ENCODE measurements at regions not wholly inside any gene's neighbourhood (a gene's known extent, or its start where the extent isn't known, plus 50 kb on each side); places are given as distances from the start of the nearest gene placed in this dataset.

DNA sequence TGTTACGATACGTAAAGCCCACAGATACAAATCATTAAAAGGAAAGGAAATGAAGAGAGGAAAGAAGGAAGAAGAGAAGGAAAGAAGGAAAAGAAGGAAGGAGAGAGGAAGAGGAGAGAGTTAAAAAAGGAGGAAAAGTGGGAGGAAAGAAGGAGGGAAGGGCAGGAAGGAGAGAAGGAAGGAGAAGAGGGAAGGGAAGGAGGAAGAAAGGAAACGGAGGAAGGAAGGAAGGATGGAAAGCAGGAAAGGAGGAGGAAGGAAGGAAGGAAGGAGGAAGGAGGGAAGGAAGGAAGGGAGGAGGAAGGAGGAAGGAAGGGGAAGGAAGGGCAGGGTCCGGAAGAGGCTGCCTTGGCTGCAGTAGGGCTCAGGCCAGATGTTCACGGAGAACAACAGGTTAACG, 95.2 kb downstream of the ENGASE start:
- TF ChIP-seq RAD21 (conservative IDR thresholded peaks at IDR 0.05) = no peak
- TF ChIP-seq, protein P1, sequence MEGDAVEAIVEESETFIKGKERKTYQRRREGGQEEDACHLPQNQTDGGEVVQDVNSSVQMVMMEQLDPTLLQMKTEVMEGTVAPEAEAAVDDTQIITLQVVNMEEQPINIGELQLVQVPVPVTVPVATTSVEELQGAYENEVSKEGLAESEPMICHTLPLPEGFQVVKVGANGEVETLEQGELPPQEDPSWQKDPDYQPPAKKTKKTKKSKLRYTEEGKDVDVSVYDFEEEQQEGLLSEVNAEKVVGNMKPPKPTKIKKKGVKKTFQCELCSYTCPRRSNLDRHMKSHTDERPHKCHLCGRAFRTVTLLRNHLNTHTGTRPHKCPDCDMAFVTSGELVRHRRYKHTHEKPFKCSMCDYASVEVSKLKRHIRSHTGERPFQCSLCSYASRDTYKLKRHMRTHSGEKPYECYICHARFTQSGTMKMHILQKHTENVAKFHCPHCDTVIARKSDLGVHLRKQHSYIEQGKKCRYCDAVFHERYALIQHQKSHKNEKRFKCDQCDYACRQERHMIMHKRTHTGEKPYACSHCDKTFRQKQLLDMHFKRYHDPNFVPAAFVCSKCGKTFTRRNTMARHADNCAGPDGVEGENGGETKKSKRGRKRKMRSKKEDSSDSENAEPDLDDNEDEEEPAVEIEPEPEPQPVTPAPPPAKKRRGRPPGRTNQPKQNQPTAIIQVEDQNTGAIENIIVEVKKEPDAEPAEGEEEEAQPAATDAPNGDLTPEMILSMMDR (IDR thresholded peaks at IDR 0.05; ENCODE audit: poor library complexity, severe bottlenecking) = no peak
- TF ChIP-seq, protein P2, sequence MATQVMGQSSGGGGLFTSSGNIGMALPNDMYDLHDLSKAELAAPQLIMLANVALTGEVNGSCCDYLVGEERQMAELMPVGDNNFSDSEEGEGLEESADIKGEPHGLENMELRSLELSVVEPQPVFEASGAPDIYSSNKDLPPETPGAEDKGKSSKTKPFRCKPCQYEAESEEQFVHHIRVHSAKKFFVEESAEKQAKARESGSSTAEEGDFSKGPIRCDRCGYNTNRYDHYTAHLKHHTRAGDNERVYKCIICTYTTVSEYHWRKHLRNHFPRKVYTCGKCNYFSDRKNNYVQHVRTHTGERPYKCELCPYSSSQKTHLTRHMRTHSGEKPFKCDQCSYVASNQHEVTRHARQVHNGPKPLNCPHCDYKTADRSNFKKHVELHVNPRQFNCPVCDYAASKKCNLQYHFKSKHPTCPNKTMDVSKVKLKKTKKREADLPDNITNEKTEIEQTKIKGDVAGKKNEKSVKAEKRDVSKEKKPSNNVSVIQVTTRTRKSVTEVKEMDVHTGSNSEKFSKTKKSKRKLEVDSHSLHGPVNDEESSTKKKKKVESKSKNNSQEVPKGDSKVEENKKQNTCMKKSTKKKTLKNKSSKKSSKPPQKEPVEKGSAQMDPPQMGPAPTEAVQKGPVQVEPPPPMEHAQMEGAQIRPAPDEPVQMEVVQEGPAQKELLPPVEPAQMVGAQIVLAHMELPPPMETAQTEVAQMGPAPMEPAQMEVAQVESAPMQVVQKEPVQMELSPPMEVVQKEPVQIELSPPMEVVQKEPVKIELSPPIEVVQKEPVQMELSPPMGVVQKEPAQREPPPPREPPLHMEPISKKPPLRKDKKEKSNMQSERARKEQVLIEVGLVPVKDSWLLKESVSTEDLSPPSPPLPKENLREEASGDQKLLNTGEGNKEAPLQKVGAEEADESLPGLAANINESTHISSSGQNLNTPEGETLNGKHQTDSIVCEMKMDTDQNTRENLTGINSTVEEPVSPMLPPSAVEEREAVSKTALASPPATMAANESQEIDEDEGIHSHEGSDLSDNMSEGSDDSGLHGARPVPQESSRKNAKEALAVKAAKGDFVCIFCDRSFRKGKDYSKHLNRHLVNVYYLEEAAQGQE (IDR thresholded peaks at IDR 0.05; ENCODE audit: borderline replicate concordance) = no peak
- no peak for TF ChIP-seq EP300 (conservative IDR thresholded peaks at IDR 0.05; ENCODE audit: poor library complexity, severe bottlenecking)
- TF ChIP-seq SMC3 (conservative IDR thresholded peaks at IDR 0.05; ENCODE audit: poor library complexity) = no peak

Measured in neural cell (in vitro differentiated cells).